Testis (tissue), 2 donors: ENCODE measurements at regions not wholly inside any gene's neighbourhood (a gene's known extent, or its start where the extent isn't known, plus 50 kb on each side); places are given as distances from the start of the nearest gene placed in this dataset.
A peak's percentile ranks its signal among the peaks of the same experiment; 100 is the strongest.

Experiments
- DNase-seq: peaks from one replicate; pipeline ENCODE4 v3.0.0-alpha.2; 2019
- H3K27ac ChIP-seq, 2 donors: fragments of 200-600 bp; sonication (generic); one replicate each; pipeline ENCODE4 v1.5.1; 2019
- H3K27me3 ChIP-seq: fragments of 200-600 bp; sonication (generic); one replicate; pipeline ENCODE4 v1.5.1; 2019
- H3K36me3 ChIP-seq: fragments of 200-600 bp; sonication (generic); one replicate; pipeline ENCODE4 v1.5.1; 2017; ENCODE audit warnings: low read depth; ENCODE audit errors: missing control alignments
- H3K4me1 ChIP-seq: fragments of 200-600 bp; sonication (generic); one replicate; pipeline ENCODE4 v1.5.1; 2019
- H3K4me3 ChIP-seq, 2 donors: fragments of 200-600 bp; sonication (generic); one replicate each; pipeline ENCODE4 v1.5.1; 2017 to 2019
- H3K9me3 ChIP-seq: fragments of 200-600 bp; sonication (generic); one replicate; pipeline ENCODE4 v1.5.1; 2017
- POLR2A ChIP-seq: fragments of 450-650 bp; IDR thresholded peaks from one replicate; pipeline ENCODE4 v1.6.1; 2017; ENCODE audit warnings: antibody characterized with exemption, mild to moderate bottlenecking, moderate library complexity
- WGBS, 2 donors: methylation state at CpG; one replicate each; pipeline ENCODE4 v1.1.5; 2018; 5-methylcytosine and 5-hydroxymethylcytosine counted together
- intact Hi-C: fragments of 100-400 bp; cut with DNase I; formaldehyde crosslinking; loops from one replicate; pipeline ENCODE4 v1.15.1; 2023; ENCODE audit warnings: low total_unique reads
- TF ChIP-seq, protein P1 (sequence below), 3 experiments: fragments of 450-650 bp in 2 of 3; fragments of 200-600 bp in 1 of 3; sonication (generic) in 1 of 3; IDR thresholded peaks; one replicate each; pipeline ENCODE4 v1.5.1; 2016 to 2019; ENCODE audit warnings: antibody characterized with exemption in 3 of 3, mild to moderate bottlenecking in 2 of 3, moderate library complexity in 1 of 3

DNA sequence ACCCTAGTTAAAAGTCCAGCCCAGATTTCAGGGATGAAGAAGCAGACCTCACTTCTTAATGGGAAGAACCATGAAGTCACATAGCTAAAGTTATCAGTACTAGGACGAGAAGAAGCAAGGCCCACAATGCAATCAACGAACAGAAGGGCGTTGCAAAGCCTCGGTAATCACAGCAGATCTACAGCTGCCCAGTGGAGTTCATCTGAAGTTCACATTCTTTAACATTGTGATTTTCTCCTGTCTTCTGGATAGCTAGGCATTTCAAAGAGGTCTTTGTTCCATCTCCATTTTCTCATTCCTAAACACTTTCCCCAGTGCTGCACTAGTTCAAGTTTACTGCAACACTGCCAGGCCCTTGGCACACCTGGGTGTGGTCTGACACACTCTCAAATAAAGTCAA lies 226.7 kb upstream of the N4BP1 start:
- no peak overlapping the region for H3K27ac ChIP-seq
- H3K4me3 ChIP-seq: no peak overlapping the region
- TF ChIP-seq, protein P1, sequence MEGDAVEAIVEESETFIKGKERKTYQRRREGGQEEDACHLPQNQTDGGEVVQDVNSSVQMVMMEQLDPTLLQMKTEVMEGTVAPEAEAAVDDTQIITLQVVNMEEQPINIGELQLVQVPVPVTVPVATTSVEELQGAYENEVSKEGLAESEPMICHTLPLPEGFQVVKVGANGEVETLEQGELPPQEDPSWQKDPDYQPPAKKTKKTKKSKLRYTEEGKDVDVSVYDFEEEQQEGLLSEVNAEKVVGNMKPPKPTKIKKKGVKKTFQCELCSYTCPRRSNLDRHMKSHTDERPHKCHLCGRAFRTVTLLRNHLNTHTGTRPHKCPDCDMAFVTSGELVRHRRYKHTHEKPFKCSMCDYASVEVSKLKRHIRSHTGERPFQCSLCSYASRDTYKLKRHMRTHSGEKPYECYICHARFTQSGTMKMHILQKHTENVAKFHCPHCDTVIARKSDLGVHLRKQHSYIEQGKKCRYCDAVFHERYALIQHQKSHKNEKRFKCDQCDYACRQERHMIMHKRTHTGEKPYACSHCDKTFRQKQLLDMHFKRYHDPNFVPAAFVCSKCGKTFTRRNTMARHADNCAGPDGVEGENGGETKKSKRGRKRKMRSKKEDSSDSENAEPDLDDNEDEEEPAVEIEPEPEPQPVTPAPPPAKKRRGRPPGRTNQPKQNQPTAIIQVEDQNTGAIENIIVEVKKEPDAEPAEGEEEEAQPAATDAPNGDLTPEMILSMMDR (IDR thresholded peaks at IDR 0.05): no peak
- TF ChIP-seq POLR2A: no peak
- H3K9me3 ChIP-seq: no peaks in the 10 kb centered on the region
- no peaks in the 10 kb centered on the region for H3K4me1 ChIP-seq
- DNase-seq: no peak
- H3K27me3 ChIP-seq: no peaks in the 10 kb centered on the region
- intact Hi-C loops: no loop called here
- WGBS, 2 donors: 48 to 53% methylated on average over 4 of the region's 4 CpGs
- H3K36me3 ChIP-seq: no peaks in the 10 kb centered on the region

DNA sequence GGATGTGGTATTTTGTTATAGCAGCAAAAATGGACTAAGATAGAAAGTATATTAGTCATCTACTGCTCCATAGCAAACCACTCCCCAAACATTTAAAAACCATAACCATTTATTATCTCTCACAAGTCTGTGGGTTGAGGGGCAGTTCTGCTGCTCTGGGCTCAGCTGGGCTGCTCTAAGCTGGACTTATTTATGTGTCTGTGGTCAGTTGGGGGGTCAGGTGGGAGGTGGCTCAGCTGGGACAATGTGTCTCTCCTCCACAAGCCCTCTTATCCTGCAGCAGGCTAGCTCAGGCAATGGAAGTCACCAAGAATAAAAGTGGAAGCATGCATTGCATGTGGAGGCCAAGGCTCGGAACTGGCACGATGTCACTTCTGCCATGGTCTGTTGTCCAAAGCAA lies 226.1 kb upstream of the N4BP1 start:
- H3K4me1 ChIP-seq: no peaks in the 10 kb centered on the region
- intact Hi-C loops: no loop called here
- H3K9me3 ChIP-seq: no peaks in the 10 kb centered on the region
- H3K4me3 ChIP-seq: no peak overlapping the region
- TF ChIP-seq, protein P1 (IDR thresholded peaks at IDR 0.05): no peak
- TF ChIP-seq POLR2A: no peak
- whole genome bisulfite sequencing, 2 donors: 79 to 100% methylated on average over 2 of the region's 2 CpGs
- no peak for DNase-seq
- no peaks in the 10 kb centered on the region for H3K36me3 ChIP-seq
- H3K27ac ChIP-seq: no peak overlapping the region
- H3K27me3 ChIP-seq: no peaks in the 10 kb centered on the region

DNA sequence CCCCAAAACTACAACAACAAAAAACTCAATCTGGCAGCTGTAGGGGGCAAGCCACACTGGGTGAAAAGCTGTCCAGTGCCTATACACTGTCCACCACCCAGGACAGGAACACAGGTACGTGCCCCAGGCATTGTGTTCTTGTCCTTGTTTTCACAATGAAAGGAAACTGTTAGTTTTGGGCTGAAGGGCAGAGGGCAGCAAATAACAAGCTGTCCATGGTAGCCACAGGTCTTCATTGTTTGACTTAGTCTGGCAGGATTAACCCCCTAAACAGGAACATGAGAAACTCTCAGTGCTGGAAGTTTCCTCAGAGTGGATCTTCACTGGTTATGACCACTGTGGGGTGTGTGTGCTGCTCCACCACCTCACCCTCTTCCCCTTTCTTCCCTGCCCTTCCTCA lies 224.6 kb upstream of the N4BP1 start:
- 25 to 33% methylated on average over 1 of the region's 1 CpG for WGBS, 2 donors
- Histone ChIP-seq H3K27me3 (no peaks in the 10 kb centered on the region), H3K9me3 (no peaks in the 10 kb centered on the region), H3K4me1 (no peaks in the 10 kb centered on the region), H3K4me3 (no peak overlapping the region), H3K27ac (no peak overlapping the region), H3K36me3 (no peaks in the 10 kb centered on the region)
- intact Hi-C loops: no loop called here
- no peak for DNase-seq
- TF ChIP-seq POLR2A: no peak
- TF ChIP-seq, protein P1 (IDR thresholded peaks at IDR 0.05): no peak

DNA sequence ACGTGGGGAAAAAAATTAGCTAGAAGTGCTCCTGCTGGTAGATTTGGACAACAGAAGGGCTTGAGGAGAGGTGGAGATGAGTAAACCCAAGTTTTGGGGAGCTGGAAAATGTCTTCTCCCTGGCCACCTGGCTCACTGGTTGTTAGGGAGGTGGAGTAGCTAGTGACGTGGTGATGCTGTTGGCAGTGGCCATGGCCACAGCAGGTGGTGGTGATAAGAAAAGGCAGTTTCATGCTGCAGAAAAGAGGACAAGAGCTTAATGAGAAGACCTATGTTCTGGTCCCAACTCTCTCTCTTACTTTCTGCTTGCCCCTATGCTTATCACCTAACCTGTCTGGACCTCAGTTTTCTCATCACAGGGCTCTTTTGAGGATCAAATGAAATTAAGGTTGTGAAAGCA lies 223.5 kb upstream of the N4BP1 start:
- 56 to 83% methylated on average over 2 of the region's 2 CpGs for WGBS, 2 donors
- H3K36me3 ChIP-seq: no peaks in the 10 kb centered on the region

DNA sequence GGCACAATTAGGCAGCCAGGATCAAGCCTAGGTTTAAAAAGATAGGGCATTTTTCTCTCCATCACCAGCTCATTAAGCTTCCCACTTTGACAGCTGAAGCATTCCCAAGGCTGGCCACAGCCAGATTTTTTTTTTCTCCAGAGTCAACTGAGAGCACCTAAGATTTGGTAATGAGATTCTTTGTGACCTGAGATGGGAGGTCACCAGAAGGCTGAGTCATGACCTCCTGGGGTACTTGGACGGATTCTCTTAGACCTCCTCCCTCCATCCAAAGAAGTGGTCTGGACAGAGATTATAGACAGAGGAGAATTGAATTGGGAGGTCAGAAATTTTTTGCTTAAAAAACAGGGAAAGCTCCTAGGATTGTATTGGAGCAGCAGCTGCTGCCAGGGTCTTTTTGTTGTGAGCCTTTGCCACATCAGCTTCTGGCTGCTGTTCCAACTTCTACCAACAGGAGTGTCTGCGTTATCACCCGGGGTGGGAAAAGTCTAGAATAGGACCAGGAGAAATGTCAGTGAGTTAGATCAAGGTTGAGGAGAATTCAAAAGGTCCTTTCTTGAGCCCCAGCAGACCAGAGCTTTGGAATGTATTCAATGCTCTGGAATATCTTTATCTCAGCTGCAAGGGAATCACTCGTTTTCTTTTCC lies 221.2 kb upstream of the N4BP1 start:
- intact Hi-C loops: no loop called here
- WGBS, 2 donors: 36 to 40% methylated on average over 4 of the region's 4 CpGs
- Histone ChIP-seq H3K9me3 (no peaks in the 10 kb centered on the region), H3K4me3 (no peak overlapping the region), H3K27me3 (no peaks in the 10 kb centered on the region), H3K36me3 (no peaks in the 10 kb centered on the region), H3K27ac (no peak overlapping the region), H3K4me1 (no peaks in the 10 kb centered on the region)
- no peak for TF ChIP-seq POLR2A
- TF ChIP-seq, protein P1 (IDR thresholded peaks at IDR 0.05): peak in 2 of 3 experiments; percentile 33 to 55
- peak; percentile 22 for DNase-seq

More for the DNA sequence above, 223.5 kb upstream of the N4BP1 start:
- TF ChIP-seq POLR2A: no peak
- TF ChIP-seq, protein P1 (IDR thresholded peaks at IDR 0.05): no peak
- DNase-seq: no peak
- Histone ChIP-seq H3K27ac (no peak overlapping the region), H3K4me3 (no peak overlapping the region), H3K4me1 (no peaks in the 10 kb centered on the region), H3K27me3 (no peaks in the 10 kb centered on the region), H3K9me3 (no peaks in the 10 kb centered on the region)
- intact Hi-C loops: no loop called here
